ENCODE measurements at regions not wholly inside any gene's neighbourhood (a gene's known extent, or its start where the extent isn't known, plus 50 kb on each side); places are given as distances from the start of the nearest gene placed in this dataset.

DNA sequence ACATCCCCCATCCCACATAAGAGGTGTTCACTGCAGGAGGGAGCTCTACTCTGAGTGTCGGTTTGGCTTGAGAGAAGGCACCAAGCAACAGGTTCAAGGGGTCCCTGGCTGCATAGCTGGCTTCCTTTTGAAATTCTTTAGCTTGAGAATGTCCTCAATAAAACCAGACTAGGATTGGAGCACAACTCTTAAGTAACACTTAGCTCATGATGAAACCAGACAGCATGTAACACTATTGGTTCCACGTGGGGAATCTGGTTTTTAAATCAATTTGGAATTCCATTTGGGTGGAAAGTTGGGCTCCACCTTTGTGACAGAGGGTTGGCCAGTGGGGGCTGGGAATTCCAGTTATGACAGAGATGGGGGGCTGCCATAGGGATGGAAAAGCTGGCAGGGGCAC, 281.2 kb downstream of the TLE3 start:
- DNase-seq (ENCODE audit: low spot score), result no peak

DNA sequence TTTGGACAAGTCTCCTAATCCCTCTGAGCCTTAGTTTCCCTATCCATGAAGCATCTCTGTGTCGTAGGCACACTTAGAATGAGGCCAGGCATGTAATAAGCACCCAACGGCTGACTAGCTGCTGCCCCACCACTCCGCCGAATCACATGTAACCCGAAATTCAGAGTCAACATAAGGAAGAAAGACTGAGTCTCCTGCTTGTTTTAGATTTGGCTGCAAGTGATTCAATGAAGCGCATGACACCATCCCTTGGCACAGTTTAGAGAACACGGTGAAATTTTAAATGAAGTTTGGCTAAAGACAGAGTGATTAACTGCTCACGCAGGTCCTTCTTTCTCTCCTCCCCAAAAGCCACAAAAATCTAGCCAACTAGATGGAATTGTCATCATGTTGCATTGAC, 279.2 kb downstream of the TLE3 start:
- no peak for DNase-seq (ENCODE audit: low spot score)

DNA sequence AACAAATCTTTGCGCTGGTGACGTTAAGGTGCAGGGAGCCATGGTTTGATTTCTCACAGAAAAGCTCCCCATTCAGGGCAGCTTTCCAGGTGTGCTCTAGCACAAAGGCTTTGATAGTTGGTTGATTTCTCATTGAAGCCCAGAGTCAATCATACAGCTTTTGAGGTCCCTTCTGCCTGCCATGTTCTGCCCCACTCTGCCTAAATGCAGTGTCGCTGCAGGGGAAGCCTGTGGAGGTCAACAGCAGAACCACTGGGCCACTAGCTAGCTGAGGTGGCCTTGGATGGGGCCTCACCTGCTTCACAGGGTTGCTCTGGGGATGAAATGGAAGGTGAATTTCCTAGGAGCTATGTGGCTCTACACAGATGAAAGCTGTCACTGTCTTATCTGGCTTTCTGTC, 278.3 kb downstream of the TLE3 start:
- DNase-seq (ENCODE audit: low spot score), result no peak

DNA sequence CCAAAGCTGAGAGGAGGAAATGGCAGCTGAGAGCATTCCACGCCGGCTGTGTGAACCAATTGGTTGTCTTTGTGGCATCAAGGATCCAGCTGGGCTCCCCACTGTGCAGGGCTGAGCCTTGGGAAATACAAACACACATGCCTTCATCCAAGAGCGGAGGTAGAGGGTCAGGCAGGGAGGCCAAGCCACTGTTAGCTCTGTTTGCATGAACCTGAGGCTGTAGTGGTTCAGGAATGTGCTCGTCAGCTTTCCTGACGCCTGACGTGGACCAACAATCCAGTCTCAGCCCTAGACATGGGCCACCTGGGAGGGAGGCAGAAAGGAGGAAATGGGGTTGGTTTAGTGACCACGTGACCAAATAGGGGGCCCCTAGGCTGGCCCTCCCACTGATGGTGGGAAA, 276.9 kb downstream of the TLE3 start:
- DNase-seq (ENCODE audit: low spot score), result no peak

DNA sequence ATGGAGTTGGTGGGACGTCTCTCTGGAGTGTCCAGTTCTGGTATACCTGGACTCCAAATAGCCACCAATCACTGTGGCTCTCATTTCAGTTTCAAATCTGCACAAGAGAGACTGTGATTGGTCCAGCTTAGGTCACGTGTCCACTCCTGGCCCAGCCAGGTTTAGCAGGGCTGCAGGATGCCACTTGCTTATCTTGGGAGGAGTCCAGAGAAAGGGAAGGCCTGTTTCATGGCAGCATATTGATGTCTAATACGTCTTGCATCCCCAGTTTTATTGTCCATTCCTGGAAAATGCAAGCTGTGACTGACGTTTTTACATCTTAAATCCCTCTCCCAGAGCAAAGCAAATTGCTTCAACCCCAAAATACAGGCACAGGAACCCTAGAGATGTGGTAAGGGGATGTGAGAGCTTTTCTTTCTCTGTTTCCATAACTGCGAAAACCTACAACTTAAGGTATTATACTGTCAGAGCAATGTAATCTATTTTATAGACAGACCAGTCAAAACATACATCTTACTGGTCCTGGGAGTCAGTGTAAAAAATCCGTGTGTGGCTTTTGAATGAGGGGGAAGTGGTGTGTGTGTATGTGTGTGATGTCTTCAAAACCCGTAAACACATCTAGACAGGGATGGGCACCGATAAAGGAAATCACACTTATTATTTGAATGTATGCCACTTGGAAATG, 274.4 kb downstream of the TLE3 start:
- DNase-seq (ENCODE audit: low spot score), result no peak

DNA sequence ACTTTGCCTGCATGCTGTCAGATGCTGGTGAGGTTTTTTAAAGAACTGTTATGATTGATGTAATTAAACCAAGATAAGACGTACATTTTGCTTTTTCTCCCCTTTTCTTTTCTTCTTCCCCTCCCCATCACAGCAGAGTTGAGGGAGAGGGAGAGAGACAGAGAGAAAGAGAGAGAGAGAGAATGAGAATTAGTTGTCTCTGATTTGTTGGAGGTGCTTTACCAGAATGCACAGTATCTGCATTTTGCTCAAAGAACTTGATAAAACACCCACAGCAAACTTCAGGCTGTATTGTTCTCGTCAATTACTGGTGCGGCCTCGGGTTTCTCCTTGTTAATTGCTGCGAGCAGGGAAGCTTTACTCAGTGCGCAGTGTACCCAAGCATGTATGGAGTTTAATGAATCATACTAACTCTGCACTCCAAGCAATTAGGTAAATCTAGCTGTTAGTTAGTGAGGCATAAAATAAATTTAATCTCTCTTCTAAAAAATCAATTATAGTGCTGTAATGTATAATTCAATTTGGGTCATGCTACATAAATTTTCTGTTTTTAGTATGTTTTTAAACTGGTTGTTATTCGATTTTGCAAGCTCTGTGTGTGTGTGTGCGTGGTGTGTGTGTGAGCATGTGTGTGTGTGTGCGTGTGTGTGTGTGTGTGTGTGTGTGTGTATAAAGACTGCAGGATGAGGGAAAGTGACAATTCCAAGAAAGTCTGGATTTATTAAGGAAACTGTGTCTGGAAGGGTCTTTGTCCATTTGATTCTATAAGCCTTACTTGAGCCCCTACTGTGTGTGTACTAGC, 273.4 kb downstream of the TLE3 start:
- no peak for DNase-seq (ENCODE audit: low spot score)

DNA sequence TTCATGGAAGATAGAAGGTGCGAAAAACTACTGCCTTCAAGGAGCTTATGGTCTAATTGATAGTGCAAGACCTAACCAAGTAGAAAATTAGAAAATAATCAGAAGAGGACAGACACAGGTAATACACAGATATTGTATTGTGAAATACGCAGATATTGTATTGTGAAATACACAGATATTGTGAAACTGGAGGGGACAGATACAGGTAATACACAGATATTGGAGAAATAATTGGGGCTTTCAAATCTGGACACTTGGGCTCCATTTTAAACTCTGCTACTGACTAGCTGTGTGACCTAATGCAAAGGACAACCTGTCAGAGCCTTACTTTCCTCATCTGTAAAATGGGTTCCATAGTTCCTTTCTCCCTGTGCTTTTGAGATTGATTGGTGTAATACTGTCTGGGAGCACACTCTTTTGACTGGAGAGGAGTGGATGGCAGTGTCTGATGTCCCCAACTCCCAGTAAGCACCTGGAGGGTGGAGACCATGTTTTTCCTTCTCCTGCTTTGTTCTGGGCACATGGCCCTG, 272.8 kb downstream of the TLE3 start:
- no peak for DNase-seq (ENCODE audit: low spot score)

DNA sequence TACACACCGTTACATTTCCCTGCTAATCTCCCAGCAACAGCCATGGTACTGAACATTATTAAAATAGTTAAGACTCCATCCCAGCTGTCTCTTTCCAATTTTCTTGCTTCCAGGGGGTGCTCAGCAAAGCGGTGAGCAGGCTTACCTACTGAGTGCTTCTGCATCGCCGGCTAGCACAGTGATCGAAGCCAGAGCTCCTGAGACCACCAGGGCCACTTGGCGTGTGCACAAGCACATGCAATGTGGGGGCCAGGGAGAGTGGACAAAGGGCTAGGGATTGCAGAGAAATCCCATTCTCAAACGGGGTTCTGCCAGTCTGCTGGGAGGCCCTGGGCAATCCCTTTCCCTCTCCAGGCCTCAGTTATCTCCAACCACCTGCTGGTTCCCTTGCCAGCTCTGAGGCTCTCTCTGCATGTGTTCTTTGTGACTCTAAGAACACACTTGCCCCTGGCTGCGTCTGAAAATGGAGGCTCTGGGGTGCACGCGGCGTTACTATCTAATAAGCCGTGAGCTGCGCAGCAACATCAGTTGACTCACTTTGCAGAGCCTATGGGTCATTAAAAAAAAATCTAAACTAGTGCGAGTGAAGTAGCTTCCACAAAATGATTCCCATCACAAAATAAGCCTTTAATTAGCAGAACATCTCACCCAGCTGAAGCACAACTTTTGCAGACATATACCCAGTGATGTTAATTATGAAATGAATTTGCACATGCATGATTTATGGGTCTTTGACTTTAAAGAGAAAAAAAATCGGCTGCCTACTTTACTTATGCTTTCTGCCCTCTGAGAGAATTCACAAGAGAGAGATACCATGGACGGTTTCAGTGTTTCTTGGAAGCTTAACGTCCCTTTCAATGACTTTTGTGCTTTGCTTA, 271.5 kb downstream of the TLE3 start:
- no peak for DNase-seq (ENCODE audit: low spot score)

DNA sequence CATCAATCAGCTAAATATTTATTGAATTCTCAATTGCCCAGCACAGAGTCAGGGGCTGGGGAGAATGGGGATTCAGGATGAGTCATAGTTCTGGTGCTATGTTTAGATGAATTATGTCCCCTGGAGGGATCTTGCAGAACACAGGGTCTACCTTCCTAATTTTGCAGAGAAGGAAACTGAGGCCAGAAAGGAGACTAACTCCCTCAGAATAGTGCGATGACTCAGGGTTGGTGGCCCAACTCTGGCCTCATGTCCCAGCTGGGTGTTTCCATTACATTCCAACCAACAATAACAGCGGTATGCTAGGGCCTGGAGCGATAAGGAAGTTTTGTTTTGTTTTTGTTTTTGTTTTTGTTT, 270.9 kb downstream of the TLE3 start:
- no peak for DNase-seq (ENCODE audit: low spot score)

DNA sequence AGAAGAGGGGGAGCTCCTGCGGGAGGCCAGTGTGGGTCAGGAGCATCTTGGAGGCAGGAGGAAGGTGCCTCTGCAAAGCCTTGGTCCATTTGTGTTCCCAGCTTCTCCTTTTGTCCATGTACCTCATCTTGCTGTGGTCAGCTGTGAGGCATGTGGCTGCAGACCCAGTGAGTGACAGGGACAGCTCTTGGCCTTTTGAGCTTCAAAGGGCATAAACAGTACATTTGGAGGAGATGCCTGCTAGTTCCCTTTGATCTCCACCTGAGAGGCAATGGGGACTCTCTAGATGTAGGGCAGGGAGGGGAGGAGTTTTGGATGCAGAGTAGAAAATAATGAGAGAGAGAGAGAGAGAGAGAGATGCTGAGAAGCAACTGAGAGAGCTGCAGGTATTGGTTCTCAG, 270.0 kb downstream of the TLE3 start:
- DNase-seq (ENCODE audit: low spot score), result no peak

DNA sequence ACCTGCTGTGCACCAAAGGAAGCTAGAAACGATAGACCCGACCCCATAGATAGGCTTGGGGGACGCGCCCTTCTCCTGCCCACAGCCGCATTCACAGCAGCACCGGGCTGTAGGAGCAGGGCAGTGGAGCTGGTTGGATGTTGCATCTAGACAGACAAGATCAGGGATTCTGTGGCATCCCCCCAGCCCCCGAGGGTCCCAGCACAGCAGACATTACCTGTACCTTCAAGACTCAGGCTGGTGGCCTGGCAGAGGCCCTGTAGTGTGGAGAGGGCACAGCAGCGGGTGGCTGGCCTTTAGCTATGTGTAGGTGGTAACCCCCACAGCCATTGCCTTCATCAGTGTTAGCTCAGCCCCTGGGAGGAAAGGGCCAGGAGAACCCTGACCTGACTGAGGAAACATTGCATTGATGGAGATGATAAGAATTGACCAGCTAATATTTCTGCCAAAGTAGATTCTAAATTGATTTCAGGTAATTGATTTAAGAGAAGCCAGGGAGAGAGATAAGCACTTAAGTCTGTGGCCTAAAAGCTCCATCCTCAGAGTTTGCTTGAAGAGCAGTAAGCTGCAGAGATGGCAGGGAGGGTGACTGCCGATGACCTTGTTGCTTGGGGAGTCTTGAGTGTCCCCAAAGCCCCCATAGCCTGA, 269.4 kb downstream of the TLE3 start:
- no peak for DNase-seq (ENCODE audit: low spot score)

DNA sequence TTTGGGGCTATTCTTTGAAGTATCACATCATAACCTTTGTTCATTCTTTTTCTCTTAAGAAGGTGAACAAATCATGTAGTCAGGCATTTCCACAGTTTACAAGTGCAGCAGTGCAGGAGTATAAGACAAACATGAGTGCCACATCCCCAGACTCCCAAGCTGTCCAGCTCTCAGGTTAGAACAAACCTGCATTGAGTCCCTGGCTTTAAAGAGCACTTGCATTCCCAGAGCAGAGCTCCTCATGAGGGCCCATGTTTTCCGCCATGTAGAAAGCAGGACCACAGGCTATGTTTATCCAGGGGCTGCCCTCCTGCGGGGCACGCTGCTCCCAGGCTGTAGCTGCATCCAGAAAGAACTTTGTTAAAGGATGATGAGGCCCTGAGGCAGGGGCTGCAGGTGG, 267.7 kb downstream of the TLE3 start:
- DNase-seq (ENCODE audit: low spot score), result no peak

DNA sequence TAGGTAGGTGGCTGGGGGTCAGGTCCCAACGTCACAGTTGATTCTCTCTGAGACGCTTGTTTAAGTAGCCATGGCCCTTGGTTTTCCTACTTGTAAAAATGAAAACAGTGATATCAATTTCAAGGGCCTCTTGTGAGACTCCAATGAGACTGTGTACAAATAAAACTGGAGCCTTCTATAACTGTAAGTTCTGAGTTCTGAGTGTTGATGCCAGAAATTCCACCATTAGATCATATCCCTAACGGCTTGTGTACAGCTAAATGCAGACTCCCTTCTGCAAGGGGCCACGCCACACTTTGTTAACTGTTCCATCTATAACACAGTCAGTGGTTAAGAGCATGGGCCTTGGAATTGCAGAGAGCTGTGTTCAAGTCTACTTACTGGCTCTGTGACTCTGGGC, 267.3 kb downstream of the TLE3 start:
- no peak for DNase-seq (ENCODE audit: low spot score)

DNA sequence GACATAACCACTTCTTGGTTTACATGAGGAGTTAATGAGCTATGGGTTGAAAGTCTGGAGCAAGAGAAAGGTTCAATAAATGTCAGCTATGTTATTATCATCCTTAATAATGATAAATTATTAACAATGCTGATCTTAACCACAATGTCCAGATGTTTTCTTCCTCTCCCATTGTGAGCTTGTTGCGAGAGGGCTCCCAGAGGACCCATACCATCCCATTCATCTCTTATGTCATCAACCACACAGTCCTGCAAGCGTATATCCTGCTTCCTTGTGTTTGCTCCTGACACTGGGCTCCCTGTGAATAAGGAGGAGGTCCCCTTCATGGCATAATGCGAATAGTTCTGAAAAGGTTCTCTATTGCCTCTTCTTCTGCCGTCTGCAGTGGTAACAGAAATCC, 266.8 kb downstream of the TLE3 start:
- no peak for DNase-seq (ENCODE audit: low spot score)

DNA sequence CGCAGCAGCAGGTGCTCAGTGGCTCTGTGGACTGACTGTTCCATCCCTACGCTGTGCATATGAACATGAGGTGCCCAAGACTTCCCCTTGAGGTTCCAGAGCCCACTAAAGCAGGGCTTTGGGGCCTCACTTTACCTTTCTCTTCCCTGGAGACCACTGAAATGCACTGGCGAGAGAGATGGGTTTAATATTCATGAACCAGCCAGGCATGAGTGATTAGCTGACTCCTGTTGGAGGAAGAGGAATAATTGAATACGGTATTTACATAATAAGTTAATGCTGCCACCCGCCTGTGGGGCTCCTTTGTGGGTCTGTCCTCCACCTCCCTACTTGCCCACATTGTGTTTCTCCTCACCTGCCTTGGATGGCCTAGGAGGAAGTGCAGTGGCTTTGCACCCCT, 263.4 kb downstream of the TLE3 start:
- DNase-seq (ENCODE audit: low spot score), result no peak

DNA sequence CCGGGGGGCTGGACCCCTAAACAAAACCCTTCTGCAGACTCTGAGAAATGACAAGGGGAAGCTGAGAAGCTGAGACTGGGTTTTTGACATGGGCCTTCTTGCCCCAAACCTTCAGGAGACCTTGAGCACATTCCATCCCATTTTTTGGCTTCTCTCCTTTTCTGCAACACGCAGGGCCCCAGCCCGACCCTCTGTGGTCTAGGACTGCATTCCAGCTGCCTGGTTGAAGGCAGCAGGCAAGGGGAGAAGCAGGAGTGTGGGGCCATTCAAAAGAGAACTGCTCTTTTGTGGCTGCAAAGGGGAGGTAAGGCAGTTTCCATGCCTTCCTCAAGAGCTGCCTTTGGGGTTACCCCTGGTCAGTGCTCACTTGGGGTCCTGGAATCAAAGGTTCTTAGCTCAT, 263.0 kb downstream of the TLE3 start:
- no peak for DNase-seq (ENCODE audit: low spot score)

DNA sequence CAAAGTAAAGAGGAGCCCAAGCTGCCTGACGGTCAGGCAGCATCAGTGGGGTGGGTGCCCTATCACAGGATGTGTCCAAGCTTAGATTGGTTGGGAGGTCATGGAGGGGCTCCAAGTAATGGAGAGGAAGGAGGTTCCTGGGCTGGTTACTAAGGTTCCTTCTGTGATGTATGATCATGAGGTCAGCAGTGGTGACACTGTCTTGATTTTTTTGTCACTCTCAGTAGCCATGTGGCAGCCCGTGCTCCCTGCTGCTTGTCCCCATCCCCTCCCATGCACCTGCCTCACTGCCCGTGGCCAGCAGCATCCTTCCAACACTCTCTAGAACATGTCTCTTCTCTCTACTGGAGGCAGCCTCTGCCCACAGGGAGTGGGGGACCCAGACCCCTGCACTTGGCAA, 261.7 kb downstream of the TLE3 start:
- DNase-seq (ENCODE audit: low spot score), result no peak

DNA sequence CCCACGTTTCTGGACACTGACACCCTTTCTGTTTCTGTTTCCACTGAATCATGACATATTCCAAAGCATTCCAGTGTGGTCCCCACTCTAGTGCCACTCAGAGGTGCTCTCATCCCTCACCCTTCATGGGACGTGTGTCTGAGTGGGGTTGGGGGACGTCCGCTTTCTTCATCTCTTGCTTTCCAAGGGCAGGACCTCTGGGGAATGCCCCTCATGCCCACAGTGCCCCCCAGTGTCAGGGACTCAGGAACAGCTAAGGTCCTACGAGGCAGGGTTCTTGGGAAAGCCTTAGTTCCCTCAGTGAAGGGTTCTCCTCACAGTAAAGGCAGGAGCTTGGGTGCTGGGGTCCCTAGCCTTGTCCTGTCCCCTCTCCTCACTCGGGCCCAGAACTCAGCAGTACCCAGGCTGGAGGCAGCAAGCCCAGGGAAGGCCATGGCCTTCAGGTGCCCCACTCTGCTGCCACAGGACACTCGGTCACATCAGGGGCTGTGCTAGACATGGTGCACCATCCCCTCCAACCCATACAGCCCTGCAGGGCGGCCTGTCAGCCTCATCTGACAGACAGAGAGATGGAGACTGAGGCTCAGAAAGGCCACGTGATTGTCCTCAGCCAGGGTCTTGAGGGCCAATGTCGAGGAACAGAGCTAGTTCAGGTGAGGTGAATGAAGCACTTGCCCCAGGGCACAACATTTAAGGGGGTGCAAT, 261.0 kb downstream of the TLE3 start:
- no peak for DNase-seq (ENCODE audit: low spot score)

DNA sequence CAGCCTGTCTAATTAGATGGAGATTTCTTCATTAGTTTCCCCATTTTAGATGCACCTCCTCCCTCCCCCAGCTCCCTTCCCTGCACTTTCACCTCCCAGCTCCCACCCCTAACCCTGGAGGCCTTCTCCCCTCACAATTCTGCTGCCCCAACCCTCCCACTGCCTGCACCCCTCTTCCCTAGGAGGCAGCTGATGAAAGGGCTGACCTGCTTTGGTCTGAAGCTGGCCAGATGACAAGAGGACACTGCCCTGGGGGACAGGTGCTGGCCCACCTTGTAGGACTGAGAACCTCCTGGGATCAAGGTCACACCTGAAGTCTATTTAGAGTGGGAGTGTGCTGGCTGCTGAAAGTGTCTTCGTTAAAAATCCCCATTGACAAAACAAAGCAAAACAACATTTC, 259.4 kb downstream of the TLE3 start:
- no peak for DNase-seq (ENCODE audit: low spot score)

DNA sequence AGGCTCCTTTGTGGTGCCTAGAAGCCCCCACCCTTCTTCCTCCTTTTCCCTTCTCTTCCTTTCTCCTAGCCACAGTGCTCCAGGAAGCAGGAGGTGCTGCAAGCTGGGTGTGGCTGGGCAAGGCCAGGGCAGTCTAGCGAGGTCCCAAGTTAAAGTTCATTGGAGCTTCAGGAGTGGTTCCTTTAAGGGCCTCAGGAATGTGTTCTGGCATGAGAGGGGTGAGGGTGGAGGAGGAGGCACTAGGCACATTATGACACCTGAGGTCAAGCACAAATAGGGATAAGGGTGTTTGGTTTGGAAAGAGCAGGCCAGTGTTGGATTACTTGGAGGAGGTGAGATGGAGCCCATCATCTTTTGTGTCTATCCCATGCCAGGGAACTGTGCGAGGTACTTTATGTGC, 258.7 kb downstream of the TLE3 start:
- no peak for DNase-seq (ENCODE audit: low spot score)

DNA sequence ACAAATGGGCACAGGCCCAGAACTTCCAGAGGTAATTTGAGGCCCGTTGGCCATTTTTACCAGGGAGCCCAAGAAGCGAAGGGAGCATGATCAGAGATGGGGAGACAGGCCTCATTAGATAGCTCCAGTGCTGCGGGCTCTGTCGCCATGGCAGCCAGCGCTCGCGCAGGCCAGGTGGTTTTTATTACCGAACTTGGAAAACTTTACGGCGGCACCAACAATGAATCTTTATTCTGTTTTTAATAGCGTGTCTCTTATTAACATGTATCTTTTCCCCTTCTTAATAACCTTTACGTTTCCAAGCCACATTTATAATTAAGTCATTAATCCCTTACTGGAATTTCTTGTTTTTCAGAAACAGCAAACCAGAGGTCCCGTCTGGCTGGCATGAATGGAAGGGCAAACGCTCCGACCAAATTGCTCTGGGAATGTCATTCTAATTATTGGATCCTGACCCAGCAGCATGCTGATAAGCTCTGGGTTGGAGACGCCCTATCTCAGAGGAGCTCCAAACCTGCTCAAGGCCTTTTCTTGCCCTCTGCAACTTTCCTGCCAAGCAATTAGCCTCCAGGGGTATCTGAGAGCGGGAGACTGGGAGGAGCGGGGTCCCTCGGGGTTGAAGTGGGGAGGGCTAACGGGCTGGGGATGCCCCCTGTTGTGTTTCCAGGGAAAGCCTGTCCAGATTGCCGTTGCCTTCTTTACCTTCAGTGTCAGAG, 256.4 kb downstream of the TLE3 start:
- no peak for DNase-seq (ENCODE audit: low spot score)

All from mucosa of gallbladder (tissue), 1 donor.